DOHH2 (cell line): ENCODE measurements at regions not wholly inside any gene's neighbourhood (a gene's known extent, or its start where the extent isn't known, plus 50 kb on each side); places are given as distances from the start of the nearest gene placed in this dataset.

Source experiments
- H3F3A ChIP-seq: fragments of 200-600 bp; sonication (generic), shearing (Covaris generic); 2 replicates; pipeline ENCODE4 v1.6.0; 2016; ENCODE audit warnings: antibody characterized with exemption, mild to moderate bottlenecking; ENCODE audit not compliant: control insufficient read depth, insufficient read depth
- H3K27ac ChIP-seq: fragments of 200-600 bp; sonication (generic); 2 replicates; pipeline ENCODE4 v1.5.1; 2014; ENCODE audit warnings: low read depth, mild to moderate bottlenecking, low read length, moderate library complexity
- H3K27me3 ChIP-seq: fragments of 200-600 bp; sonication (generic); 2 replicates; pipeline ENCODE4 v1.6.1; 2014; ENCODE audit warnings: mild to moderate bottlenecking, low read length, mixed read lengths; ENCODE audit not compliant: control insufficient read depth
- H3K36me3 ChIP-seq: fragments of 200-600 bp; sonication (generic); 2 replicates; pipeline ENCODE4 v1.6.1; 2014; ENCODE audit warnings: mild to moderate bottlenecking, low read length, moderate library complexity, mixed read lengths; ENCODE audit not compliant: control insufficient read depth
- H3K4me1 ChIP-seq: fragments of 200-600 bp; sonication (generic); 2 replicates; pipeline ENCODE4 v1.6.1; 2014; ENCODE audit warnings: mild to moderate bottlenecking, low read length, mixed read lengths; ENCODE audit not compliant: control insufficient read depth
- H3K4me2 ChIP-seq: fragments of 200-600 bp; sonication (generic); 2 replicates; pipeline ENCODE4 v1.6.0; 2014; ENCODE audit warnings: mild to moderate bottlenecking, low read length, moderate library complexity
- H3K4me3 ChIP-seq: fragments of 200-600 bp; sonication (generic); 2 replicates; pipeline ENCODE4 v1.5.1; 2014; ENCODE audit warnings: mild to moderate bottlenecking, low read length, mixed read lengths
- H3K79me2 ChIP-seq: fragments of 200-600 bp; sonication (generic); 2 replicates; pipeline ENCODE4 v1.6.1; 2014; ENCODE audit warnings: mild to moderate bottlenecking, low read length, mixed read lengths; ENCODE audit not compliant: control insufficient read depth
- H3K9me2 ChIP-seq: fragments of 200-600 bp; sonication (generic); replicated peaks from 2 replicates; pipeline ENCODE4 v1.6.1; 2014; ENCODE audit warnings: mild to moderate bottlenecking, low read length, mixed read lengths; ENCODE audit not compliant: control insufficient read depth
- H3K9me3 ChIP-seq: fragments of 200-600 bp; sonication (generic); 2 replicates; pipeline ENCODE4 v1.6.1; 2014; ENCODE audit warnings: antibody characterized with exemption, low read length, mixed read lengths; ENCODE audit not compliant: control insufficient read depth, insufficient read depth
- H4K20me1 ChIP-seq: fragments of 200-600 bp; sonication (generic); 2 replicates; pipeline ENCODE4 v1.6.0; 2014; ENCODE audit warnings: low read depth, mild to moderate bottlenecking, antibody characterized with exemption, low read length, moderate library complexity; ENCODE audit not compliant: control insufficient read depth, insufficient read depth
- EZH2phosphoT487 ChIP-seq: fragments of 200-600 bp; sonication (generic); IDR thresholded peaks from 2 replicates; pipeline ENCODE4 v1.6.1; 2017; ENCODE audit warnings: borderline replicate concordance, mild to moderate bottlenecking, antibody characterized with exemption, low read length, moderate library complexity, mixed read lengths
- TF ChIP-seq, protein P1 (sequence below): fragments of 200-600 bp; sonication (generic); IDR thresholded peaks from one replicate; pipeline ENCODE4 v1.5.1; 2014; ENCODE audit warnings: antibody characterized with exemption, mild to moderate bottlenecking, low read depth, low read length; ENCODE audit not compliant: poor library complexity, severe bottlenecking

DNA sequence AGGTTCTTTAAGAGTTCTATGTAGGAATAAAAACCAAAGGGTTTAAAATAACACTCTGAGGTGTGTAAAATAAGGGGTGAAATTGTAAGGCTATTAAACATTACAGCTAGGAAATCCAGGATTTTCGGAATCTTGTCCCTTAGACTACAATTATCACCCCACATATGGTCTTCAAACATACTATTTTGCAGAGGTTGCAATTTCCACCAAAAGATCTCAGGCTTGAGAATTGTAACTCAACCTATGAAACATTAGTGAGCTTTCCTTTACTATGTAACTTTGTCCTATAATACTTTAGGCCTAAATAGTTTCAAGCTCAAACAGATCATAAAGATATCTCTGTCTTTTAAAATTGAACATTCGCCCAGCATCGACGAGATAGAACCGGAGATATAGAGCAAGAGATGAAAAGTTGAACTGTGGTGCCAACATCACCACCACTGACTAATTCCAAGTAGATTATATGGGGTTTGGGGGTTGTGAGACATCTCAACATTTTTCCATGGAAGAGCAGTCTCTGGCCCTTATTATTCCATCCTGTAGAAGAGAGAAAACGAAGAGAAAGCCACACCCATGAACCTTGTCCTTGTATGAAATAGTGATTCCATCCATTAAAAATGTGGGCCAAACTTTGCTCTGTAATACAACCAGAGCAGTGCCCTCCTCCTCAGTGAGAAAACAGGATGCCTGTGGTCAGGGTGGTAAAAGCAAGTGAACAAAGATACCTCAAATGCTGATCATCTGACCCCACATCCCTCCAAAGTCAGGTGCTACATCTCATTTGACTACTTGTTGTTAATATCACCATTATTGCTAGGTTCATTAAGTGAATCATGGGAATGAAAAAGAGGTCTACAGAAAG is 284.5 kb upstream of the GJE1 start:
- H3K4me2 ChIP-seq: no peak overlapping the region
- H3K79me2 ChIP-seq: no peaks in the 10 kb centered on the region
- no peaks in the 10 kb centered on the region for H3K36me3 ChIP-seq
- no peaks in the 10 kb centered on the region for H3K4me1 ChIP-seq
- no peaks in the 10 kb centered on the region for H4K20me1 ChIP-seq
- no peaks in the 10 kb centered on the region for H3K9me3 ChIP-seq
- no peaks in the 10 kb centered on the region for H3K9me2 ChIP-seq
- H3K27me3 ChIP-seq: no peaks in the 10 kb centered on the region
- no peak overlapping the region for H3K27ac ChIP-seq
- H3F3A ChIP-seq: no peaks in the 10 kb centered on the region
- H3K4me3 ChIP-seq: no peak overlapping the region
- no peak for TF ChIP-seq EZH2phosphoT487
- TF ChIP-seq, protein P1, sequence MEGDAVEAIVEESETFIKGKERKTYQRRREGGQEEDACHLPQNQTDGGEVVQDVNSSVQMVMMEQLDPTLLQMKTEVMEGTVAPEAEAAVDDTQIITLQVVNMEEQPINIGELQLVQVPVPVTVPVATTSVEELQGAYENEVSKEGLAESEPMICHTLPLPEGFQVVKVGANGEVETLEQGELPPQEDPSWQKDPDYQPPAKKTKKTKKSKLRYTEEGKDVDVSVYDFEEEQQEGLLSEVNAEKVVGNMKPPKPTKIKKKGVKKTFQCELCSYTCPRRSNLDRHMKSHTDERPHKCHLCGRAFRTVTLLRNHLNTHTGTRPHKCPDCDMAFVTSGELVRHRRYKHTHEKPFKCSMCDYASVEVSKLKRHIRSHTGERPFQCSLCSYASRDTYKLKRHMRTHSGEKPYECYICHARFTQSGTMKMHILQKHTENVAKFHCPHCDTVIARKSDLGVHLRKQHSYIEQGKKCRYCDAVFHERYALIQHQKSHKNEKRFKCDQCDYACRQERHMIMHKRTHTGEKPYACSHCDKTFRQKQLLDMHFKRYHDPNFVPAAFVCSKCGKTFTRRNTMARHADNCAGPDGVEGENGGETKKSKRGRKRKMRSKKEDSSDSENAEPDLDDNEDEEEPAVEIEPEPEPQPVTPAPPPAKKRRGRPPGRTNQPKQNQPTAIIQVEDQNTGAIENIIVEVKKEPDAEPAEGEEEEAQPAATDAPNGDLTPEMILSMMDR: no peak

DNA sequence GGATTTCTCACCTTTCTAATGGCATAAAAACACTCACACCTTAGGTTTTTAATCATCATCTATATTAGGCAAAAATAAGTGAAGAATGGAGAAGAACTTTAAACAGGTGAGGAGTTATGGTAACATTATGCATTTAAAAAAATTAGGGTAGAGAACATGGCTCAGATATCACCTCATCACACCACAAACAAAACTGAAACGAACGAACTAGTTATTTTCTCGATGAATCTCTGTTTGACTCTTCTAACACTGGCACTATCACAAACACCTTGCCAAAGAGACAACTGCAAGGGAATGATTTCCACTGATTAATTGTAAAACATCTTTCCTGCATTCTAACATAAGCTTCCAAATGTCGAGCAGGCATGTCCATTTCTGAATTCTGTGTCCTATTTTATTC is 286.1 kb upstream of the GJE1 start:
- no peak overlapping the region for H3K4me2 ChIP-seq
- H3K9me2 ChIP-seq: no peaks in the 10 kb centered on the region
- H3K4me3 ChIP-seq: no peak overlapping the region
- H4K20me1 ChIP-seq: no peaks in the 10 kb centered on the region
- no peak overlapping the region for H3K27ac ChIP-seq
- no peaks in the 10 kb centered on the region for H3K79me2 ChIP-seq
- no peaks in the 10 kb centered on the region for H3K9me3 ChIP-seq
- H3F3A ChIP-seq: no peaks in the 10 kb centered on the region
- H3K27me3 ChIP-seq: no peaks in the 10 kb centered on the region
- TF ChIP-seq, protein P1: no peak
- TF ChIP-seq EZH2phosphoT487: no peak
- no peaks in the 10 kb centered on the region for H3K36me3 ChIP-seq
- no peaks in the 10 kb centered on the region for H3K4me1 ChIP-seq

DNA sequence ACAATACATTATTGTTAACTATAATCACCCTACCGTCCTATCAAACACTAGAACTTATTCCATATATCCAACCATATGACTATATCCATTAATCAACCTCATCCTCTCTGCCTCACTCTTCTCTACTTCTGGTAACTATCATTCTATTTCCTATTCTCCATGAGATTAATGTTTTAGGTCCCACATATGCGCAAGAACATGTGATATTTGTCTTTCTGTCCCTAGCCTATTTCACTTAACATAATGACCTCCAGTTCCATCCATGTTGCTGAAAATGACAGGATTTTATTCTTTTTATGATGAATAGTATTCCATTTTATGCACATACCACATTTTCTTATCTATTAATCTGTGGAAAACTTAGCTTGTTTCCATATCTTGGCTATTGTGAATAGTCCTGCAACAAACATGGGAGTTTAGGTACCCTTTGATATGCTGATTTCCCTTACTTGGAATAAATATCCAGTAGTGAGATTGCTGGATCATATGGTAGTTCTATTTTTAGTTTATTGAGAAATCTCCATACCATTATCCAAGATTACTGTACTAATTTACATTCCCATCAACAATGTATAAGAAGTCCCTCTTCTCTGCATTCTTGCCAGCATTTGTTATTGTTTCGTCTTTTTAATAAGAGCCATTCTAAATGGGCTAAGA is 289.4 kb upstream of the GJE1 start:
- Histone ChIP-seq H3K9me2 (no peaks in the 10 kb centered on the region), H3K4me3 (no peak overlapping the region), H3K79me2 (no peaks in the 10 kb centered on the region), H3K27ac (no peak overlapping the region), H4K20me1 (no peaks in the 10 kb centered on the region), H3K4me1 (no peaks in the 10 kb centered on the region), H3K27me3 (no peaks in the 10 kb centered on the region), H3F3A (no peaks in the 10 kb centered on the region), H3K9me3 (no peaks in the 10 kb centered on the region), H3K36me3 (no peaks in the 10 kb centered on the region), H3K4me2 (no peak overlapping the region)
- TF ChIP-seq, protein P1: no peak
- TF ChIP-seq EZH2phosphoT487: no peak
